ENCODE measurements at regions not wholly inside any gene's neighbourhood (a gene's known extent, or its start where the extent isn't known, plus 50 kb on each side); places are given as distances from the start of the nearest gene placed in this dataset.
"Not testable (repeated sequence)": the region's sequence is repeated elsewhere in the genome, so short reads cannot be mapped to it uniquely, and the experiment has no call there.

DNA sequence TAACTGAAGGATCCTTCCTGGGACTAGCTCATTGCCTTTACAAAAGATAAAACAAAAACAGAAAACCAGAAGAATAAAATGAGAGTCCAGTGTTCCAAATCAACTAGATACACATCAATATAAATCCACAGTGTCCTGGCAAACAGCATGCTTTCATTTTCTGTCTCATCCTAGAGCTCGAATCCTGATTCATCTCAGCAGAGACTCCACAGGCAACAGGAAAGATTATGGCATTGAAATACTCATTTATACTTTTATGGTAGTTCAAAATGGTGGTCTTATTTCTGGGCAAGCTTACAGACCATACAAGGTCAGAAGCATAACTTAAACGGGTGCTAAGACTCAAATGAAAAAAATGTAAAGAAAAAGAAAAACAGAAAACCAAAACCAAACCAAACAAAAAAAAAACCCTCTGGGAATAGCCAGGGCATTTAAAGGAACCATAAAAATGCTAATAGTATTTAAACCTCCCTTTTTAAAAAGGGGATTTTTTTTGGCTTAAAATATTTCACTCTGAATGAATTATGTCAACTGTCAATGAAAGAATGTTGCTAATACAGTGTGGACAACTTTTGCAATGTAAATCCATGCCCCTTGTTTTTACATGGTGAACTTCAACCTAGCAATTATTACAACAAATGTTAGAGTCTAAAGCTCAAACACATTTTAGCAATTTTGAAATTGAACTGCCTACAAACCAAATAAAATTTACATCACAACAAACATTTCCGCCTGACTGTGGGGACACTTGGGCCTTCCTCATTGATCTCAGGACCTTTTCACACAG, 57.9 kb downstream of the GPR101 start:
- no peak for DNase-seq (ENCODE audit: low read depth)

GRCh38 chrX:136967966-136968365, 65.8 kb downstream of the GPR101 start:
- DNase-seq (ENCODE audit: low read depth), result no peak

DNA sequence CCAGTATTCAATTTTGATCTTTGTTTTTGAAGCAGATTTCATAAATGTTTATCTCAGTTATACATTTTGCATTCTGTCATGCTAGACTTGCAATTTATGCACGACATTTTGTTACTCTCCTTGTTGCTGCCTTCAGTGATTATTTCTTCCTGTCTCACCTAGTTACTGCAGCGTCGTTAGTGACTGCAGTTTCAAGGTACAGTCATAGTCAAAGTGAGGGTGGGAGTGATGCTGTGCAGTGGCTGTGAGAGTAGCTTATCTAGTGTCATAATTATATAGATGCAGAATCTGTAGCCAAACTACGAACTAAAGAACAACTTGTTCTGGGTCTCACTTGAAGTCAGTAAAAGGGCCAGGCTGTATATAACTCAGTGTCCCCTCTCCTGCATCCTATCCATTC, 69.8 kb downstream of the GPR101 start:
- DNase-seq (ENCODE audit: low read depth), result no peak

DNA sequence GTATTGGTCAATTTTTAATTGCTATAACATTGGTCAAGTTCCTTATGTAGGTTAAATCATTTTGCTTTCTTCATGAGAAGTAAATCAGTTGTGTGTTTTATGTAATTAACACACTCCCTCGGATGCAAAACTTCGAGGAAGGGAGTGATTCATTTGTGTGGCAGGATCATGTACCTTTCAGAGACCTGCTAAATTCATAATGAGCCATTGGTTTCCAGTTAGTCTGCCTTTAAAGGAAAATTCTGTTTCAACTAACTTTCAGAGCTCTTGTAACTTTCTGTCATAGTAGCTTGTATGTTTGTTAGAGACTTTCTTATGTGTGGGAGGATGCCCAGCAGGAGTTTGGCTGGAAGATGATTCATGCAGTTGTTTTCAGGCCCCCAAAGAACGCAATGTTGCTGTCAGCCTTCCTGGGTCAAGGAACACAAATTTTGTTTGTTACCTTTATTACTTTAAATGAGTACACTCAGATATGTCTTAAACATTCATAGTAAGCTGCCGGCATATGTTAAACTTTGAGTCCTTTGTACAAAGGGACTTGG, 72.1 kb downstream of the GPR101 start:
- no peak for DNase-seq (ENCODE audit: low read depth)

GRCh38 chrX:136954930-136955329, 74.4 kb upstream of the RBMX start:
- peak; percentile 49 for DNase-seq (ENCODE audit: low read depth)

DNA sequence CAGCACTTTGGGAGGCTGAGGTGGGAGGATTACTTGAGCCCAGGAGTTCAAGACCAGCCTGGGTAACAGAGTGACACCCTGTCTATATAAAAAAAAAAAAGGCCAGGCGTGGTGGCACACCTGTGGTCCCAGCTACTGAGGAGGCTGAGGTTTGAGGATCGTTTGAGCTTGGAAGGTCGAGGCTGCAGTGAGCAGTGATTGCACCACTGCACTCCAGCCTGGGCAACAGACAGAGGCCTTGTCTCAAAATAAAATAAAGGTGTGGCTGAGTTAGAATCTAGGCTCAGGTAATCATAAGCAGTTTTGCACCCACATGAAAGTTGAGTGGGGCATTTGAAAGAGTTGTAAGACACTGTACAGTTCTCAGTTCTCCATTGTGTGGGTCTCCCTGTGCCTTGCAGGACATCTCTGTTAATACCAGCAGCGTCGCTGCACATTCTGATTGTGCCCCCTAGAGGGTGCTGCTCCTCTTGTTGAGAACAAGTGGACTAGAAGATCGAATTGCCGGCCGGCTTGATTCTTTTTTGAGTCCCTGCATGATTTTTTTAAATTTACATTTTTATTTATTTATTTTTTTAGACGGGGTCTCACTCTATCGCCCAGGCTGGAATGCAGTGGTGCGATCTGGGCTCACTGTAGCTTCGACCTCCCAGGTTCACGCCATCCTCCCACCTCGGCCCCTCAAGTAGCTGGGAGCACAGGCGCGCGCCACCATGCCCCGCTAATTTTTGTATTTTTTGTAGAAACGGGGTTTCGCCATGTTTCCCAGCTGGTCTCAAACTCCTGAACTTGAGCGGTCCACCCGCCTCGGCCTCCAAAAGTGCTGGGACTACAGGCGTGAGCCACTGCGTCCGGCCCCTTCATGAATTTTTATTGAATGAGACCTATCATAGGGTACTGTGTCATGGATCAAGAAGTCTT, 73.6 kb upstream of the RBMX start:
- DNase-seq (ENCODE audit: low read depth), result peak; percentile 78

DNA sequence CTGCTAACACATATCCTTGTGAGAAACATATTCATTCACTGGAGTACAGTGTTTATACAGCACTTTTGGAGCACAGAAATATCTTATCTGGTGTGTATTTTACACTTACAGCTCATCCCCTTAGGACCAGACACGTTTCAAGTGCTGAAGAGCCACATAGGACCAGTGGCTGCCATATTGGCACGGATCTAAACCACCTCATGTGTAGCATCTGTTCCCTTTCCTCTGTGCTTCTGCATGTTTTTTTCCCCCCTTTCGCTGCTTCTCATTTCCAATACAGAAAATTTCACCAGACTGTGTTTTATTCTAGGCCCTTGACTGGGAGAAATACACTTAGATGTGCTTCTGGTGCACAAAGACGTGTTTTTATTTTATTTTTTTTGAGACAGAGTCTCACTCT, 69.7 kb upstream of the RBMX start:
- DNase-seq (ENCODE audit: low read depth), result no peak

- DNase-seq (ENCODE audit: low read depth), result no peak
These were observed 61.1 kb upstream of the RBMX start for GRCh38 chrX:136941396-136942337.

DNA sequence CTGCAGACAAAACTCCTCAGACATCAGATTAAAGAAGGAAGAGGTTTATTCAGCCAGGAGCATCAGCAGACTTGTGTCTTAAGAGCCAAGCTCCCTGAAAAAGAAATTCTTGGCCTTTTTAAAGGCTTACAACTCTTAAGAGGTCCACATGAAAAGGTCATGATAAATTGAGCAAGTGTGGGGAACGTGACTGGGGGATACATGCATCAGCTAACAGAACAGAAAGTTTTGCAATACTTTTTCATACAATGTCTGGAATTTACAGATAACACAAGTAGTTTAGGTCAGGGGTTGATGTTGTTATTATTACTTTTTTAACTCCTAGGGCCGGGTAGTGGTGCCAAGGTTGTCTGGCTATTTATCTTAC, 55.6 kb upstream of the RBMX start:
- DNase-seq (ENCODE audit: low read depth), result no peak

- not testable (repeated sequence) for DNase-seq (ENCODE audit: low read depth)
These were observed 55.1 kb upstream of the RBMX start for GRCh38 chrX:136935533-136936182.

DNA sequence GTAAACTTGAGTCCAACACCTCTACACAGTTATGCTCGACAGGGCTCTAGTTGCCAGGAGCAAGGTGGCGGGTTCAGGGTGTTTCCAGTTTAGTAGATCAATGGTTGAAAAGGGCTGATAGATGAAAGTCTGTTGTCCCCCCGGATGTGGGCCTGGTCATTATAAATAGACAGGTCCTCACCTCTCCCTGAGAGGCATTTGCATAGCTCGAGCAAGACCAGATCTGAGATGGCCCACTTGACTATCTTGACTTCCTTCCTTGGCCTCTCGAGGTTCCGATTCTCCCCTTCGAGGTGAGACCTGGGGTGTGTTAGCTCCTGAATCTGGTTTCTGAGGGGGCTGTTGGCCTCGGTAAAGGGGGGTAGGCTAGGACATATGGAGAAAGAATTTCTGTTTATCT, 54.1 kb upstream of the RBMX start:
- not testable (repeated sequence) for DNase-seq (ENCODE audit: low read depth)

DNA sequence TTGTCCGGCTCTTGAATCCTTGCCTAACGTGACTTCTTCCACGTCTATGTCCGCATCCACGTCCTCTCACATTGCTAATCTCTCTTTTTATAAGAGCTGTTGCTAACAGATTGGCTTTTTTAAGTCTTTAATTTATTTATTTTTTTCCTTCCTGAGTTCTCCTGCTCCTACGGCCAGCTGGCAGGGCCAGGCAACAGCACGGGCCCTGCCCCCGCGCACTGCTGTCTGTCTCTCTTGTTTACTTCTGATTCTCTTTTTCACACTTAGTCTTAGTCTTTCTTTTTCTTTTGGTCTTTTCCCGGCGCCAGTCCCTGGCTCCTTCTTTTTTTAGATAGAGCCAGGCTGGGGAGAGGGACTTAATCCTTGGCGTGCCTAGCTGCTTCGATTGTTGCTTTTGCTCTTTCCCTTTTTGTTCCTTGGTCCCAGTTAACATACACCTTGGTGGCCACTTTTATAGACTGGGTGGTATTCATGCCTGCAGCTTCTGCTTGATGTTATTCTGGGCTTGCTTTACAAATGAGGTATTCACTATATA, 53.2 kb upstream of the RBMX start:
- no peak for DNase-seq (ENCODE audit: low read depth)

GRCh38 chrX:136931661-136932060, 51.1 kb upstream of the RBMX start:
- no peak for DNase-seq (ENCODE audit: low read depth)

Measured in ELR (cell line).